HL-60 (cell line): ENCODE measurements at regions not wholly inside any gene's neighbourhood (a gene's known extent, or its start where the extent isn't known, plus 50 kb on each side); places are given as distances from the start of the nearest gene placed in this dataset.
A peak's percentile ranks its signal among the peaks of the same experiment; 100 is the strongest.

Source experiments
- DNase-seq, 2 experiments: peaks; one replicate each; pipeline ENCODE4 v3.0.0-alpha.2; 2010 to 2020; ENCODE audit warnings: low read depth in 1 of 2, low spot score in 1 of 2
- H3K27ac ChIP-seq: fragments of 250-450 bp; sonication (Bioruptor Pico); replicated peaks from 2 replicates; pipeline ENCODE4 v1.5.1; 2020; ENCODE audit warnings: mild to moderate bottlenecking, moderate library complexity
- H3K27me3 ChIP-seq: fragments of 250-450 bp; sonication (Bioruptor Pico); 2 replicates; pipeline ENCODE4 v1.5.1; 2021; ENCODE audit warnings: mild to moderate bottlenecking, moderate library complexity; ENCODE audit not compliant: insufficient read depth, poor library complexity, severe bottlenecking
- H3K4me3 ChIP-seq: replicated peaks from 2 replicates; pipeline ENCODE4 v1.5.1; 2011; ENCODE audit warnings: mild to moderate bottlenecking, control low read depth, low read length; ENCODE audit not compliant: insufficient read depth
- CTCF ChIP-seq: IDR thresholded peaks from one replicate; pipeline ENCODE4 v1.5.1; 2011; ENCODE audit warnings: low read length, control low read depth, inconsistent platforms; ENCODE audit not compliant: insufficient read depth
- GABPA ChIP-seq: IDR thresholded peaks from 2 replicates; pipeline ENCODE4 v1.6.1; 2012; ENCODE audit warnings: low read depth
- POLR2AphosphoS5 ChIP-seq: IDR thresholded peaks from 2 replicates; pipeline ENCODE4 v1.6.1; 2012; ENCODE audit warnings: low read depth
- SPI1 ChIP-seq: IDR thresholded peaks from 2 replicates; pipeline ENCODE4 v1.6.1; 2012; ENCODE audit warnings: low read depth, mild to moderate bottlenecking, borderline replicate concordance
- TF ChIP-seq, protein P1 (sequence below): IDR thresholded peaks from 2 replicates; pipeline ENCODE4 v1.6.1; 2012; ENCODE audit warnings: low read depth; ENCODE audit not compliant: insufficient replicate concordance

DNA sequence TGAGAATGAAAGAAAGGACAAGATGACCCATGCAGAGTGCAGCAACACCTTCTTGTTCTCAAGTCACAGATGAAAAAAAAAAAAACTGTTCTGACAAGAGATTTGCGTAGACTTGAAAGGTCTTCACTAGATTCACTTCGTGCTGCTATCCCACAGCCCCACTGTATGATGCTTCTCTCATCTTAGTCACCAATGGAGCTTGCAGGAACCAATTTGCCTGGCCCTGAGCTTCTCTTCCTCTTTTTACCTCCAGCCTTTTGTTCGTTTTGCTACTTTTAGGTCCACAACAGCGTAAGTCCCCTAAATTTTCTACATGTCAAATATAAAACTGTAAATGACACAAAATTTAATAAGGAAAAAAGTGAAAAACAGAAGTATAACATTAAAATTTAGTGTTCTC is 107.9 kb upstream of the NAP1L1 start:
- no peaks in the 10 kb centered on the region for H3K27me3 ChIP-seq
- H3K4me3 ChIP-seq: no peak overlapping the region
- no peak for DNase-seq
- TF ChIP-seq POLR2AphosphoS5 (no peak), SPI1 (peak; percentile 13; the same call in 1 of the 2 replicates)
- TF ChIP-seq, protein P1, sequence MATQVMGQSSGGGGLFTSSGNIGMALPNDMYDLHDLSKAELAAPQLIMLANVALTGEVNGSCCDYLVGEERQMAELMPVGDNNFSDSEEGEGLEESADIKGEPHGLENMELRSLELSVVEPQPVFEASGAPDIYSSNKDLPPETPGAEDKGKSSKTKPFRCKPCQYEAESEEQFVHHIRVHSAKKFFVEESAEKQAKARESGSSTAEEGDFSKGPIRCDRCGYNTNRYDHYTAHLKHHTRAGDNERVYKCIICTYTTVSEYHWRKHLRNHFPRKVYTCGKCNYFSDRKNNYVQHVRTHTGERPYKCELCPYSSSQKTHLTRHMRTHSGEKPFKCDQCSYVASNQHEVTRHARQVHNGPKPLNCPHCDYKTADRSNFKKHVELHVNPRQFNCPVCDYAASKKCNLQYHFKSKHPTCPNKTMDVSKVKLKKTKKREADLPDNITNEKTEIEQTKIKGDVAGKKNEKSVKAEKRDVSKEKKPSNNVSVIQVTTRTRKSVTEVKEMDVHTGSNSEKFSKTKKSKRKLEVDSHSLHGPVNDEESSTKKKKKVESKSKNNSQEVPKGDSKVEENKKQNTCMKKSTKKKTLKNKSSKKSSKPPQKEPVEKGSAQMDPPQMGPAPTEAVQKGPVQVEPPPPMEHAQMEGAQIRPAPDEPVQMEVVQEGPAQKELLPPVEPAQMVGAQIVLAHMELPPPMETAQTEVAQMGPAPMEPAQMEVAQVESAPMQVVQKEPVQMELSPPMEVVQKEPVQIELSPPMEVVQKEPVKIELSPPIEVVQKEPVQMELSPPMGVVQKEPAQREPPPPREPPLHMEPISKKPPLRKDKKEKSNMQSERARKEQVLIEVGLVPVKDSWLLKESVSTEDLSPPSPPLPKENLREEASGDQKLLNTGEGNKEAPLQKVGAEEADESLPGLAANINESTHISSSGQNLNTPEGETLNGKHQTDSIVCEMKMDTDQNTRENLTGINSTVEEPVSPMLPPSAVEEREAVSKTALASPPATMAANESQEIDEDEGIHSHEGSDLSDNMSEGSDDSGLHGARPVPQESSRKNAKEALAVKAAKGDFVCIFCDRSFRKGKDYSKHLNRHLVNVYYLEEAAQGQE: no peak
- no peak overlapping the region for H3K27ac ChIP-seq

GRCh38 chr12:76190299-76190698 is 105.8 kb upstream of the NAP1L1 start:
- H3K27ac ChIP-seq: no peak overlapping the region
- H3K4me3 ChIP-seq: no peak overlapping the region
- no peak for DNase-seq
- no peaks in the 10 kb centered on the region for H3K27me3 ChIP-seq
- TF ChIP-seq, protein P1: no peak
- TF ChIP-seq GABPA (no peak), CTCF (no peak), SPI1 (no peak), POLR2AphosphoS5 (no peak)

DNA sequence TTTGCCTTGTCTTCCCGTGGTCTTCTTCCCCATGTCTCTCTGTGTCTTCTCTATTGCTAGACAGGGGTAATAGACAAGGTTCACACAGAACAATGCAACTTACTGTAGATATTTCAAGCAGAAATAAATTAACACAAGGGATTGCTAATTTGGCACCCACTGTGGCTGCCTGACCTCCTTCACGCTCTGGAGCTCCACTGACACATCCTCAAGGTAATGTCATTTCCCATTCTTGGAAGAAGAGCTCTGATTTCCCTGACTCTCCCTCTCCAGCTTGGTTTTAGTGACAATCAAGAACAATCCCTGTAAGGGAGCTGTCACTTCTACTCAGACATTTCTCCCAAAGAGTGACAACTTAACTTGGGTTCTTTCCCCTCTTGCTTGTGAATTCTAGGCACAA is 105.4 kb upstream of the NAP1L1 start:
- Histone ChIP-seq H3K27me3 (no peaks in the 10 kb centered on the region), H3K27ac (no peak overlapping the region), H3K4me3 (no peak overlapping the region)
- TF ChIP-seq CTCF (no peak), SPI1 (no peak), GABPA (no peak), POLR2AphosphoS5 (no peak)
- TF ChIP-seq, protein P1: no peak
- no peak for DNase-seq
